Erythroblast (primary cell): ENCODE measurements at regions not wholly inside any gene's neighbourhood (a gene's known extent, or its start where the extent isn't known, plus 50 kb on each side); places are given as distances from the start of the nearest gene placed in this dataset.

ENCODE experiments used
- GATA1 ChIP-seq: IDR thresholded peaks from 2 replicates; pipeline ENCODE4 v1.6.1; 2011; ENCODE audit warnings: low read depth, mild to moderate bottlenecking, control low read depth, low read length, moderate library complexity
- POLR2A ChIP-seq: IDR thresholded peaks from 2 replicates; pipeline ENCODE4 v1.6.1; 2011; ENCODE audit warnings: mild to moderate bottlenecking, low read length

DNA sequence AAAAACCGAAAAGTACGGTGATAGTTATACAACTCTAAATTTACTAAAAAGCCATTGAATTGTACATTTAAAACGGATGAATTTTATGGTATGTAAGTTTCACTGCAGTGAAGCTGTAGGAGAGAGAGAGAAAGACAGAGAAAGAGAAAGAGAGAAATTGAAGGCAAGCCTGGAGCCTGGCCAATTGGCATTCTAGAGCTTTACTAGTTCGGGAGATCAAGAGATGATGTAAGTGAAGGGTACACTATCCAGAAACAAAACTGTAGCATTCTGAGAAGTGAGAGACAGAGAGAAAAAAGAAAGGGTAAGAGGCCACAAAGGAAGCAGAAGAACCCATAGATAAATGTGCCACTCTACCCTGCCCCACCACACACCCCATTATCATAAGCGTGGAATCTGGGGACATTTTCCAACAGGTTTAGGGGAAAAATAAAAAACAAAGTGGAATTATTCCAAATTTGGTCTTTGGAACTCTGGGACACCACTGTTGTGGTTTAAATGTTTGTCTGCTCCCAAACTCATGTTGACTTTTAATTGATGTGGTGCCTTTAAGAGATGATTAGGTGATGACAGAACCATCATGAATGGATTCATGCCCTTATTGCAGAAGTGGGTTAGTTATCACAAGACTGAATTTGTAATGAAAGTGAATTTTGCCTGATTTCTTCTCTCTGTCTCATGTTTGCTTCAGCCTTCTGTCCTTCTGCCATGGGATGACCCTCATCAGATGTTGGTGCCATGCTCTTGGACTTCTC is 123.0 kb upstream of the PLS3 start:
- TF ChIP-seq POLR2A (no peak), GATA1 (no peak)
